Skin of body (tissue), 1 donor: ENCODE measurements at regions not wholly inside any gene's neighbourhood (a gene's known extent, or its start where the extent isn't known, plus 50 kb on each side); places are given as distances from the start of the nearest gene placed in this dataset.
"Not testable (repeated sequence)": the region's sequence is repeated elsewhere in the genome, so short reads cannot be mapped to it uniquely, and the experiment has no call there.

Experiments
- DNase-seq: peaks from one replicate; lab custom pipeline; 2025; lab: John Stamatoyannopoulos, UW

GRCh38 chr3:70646635-70647034, 334.2 kb upstream of the MDFIC2 start:
- DNase-seq: peak; percentile 20

GRCh38 chr3:70640481-70640880, 328.0 kb upstream of the MDFIC2 start:
- DNase-seq: peak; percentile 37

DNA sequence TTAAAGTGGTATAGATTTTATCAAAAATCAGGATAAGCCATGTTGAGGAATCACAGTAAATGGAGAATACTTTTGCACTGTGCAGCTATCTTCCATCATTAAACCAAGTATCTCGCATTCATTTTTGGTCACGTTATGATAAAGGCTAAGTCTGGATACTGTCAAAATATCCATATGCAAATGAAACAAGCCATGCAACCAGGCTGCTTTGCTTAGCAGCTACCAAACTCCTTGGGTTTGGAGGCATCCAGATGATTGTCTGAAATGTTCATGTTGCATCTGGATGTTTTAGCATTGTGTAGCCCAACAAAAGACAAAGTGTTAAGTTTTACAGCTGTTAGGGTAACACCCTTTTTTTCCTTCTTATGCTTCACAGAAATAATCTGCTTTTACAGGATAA, 322.9 kb upstream of the MDFIC2 start:
- no peak for DNase-seq

GRCh38 chr3:70631716-70632307, 319.4 kb upstream of the MDFIC2 start:
- no peak for DNase-seq

- no peak for DNase-seq
These were observed 309.0 kb upstream of the MDFIC2 start for GRCh38 chr3:70621451-70621850.

DNA sequence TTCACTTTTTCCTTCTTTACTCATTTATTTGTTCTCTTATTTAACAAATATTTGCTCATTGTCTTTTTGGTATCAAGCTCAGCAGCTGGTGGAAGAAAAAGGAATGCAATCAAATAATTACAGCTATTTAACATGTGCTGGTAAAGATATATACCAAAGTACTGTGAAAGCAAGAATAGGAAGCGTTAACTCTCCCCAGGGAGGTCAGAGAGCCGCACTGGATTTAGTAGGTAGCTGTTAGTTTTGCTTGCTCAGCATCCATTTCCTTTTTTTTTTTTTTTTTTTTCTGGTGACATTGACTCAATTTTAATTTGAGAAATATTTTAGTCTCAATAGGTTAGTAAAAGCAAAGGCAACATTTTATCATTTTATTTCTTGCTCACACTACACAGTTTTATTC, 308.5 kb upstream of the MDFIC2 start:
- no peak for DNase-seq

GRCh38 chr3:70620367-70620766, 307.9 kb upstream of the MDFIC2 start:
- no peak for DNase-seq

DNA sequence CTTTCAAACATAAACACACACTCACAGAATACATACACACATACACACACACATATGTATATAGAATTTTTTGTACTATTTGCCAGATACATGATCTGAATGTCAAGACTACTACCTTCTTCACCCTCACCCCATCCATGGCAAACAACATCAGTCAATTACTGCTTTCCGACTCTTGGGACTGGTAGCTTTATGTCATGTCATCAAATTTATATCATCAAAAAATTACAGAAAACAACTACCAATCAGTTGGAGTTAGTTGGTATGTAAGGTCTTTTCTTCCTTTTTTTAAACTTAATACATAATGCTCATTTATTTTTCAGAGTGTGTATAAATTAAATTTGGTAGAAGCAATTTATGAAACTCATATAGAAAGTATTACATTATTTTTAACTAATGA, 305.7 kb upstream of the MDFIC2 start:
- DNase-seq: no peak

DNA sequence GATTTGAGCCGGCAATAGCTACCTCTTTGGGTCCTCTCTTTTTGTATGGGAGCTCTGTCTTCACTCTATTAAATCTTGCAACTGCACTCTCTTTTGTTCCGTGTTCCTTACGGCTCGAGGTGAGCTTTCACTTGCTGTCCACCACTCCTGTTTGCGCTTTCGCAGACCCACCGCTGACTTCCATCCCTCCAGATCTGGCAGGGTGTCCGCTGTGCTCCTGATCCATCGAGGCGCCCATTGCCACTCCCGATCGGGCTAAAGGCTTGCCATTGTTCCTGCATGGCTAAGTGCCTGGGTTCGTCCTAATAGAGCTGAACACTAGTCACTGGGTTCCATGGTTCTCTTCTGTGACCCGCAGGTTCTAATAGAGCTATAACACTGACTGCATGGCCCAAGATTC, 304.9 kb upstream of the MDFIC2 start:
- not testable (repeated sequence) for DNase-seq

DNA sequence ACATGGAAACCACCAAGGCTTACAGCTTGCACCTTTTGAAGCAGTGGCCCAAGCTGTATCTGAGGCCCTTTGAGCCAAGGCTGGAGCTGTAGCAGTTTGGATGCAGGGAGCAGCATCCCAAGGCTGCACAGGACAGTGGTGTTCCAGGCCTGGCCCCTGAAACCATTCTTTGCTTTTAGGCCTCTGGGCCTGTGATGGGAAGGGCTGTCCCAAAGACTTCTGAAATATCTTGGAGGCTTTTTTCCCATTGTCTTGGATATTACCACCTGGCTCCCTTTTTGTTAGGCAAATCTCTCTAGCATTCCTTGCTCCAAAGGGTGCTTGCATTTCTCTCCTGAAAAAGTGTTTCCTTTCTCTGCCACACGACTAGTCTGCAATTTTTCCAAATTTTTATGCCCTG, 302.8 kb upstream of the MDFIC2 start:
- no peak for DNase-seq

- no peak for DNase-seq
These were observed 301.7 kb upstream of the MDFIC2 start for GRCh38 chr3:70614111-70614510.

GRCh38 chr3:70612920-70613319, 300.5 kb upstream of the MDFIC2 start:
- no peak for DNase-seq

GRCh38 chr3:70611667-70612277, 299.3 kb upstream of the MDFIC2 start:
- DNase-seq: not testable (repeated sequence)

GRCh38 chr3:70608434-70608833, 296.0 kb upstream of the MDFIC2 start:
- no peak for DNase-seq

GRCh38 chr3:70607469-70607868, 295.0 kb upstream of the MDFIC2 start:
- DNase-seq: no peak

GRCh38 chr3:70606018-70606417, 293.6 kb upstream of the MDFIC2 start:
- DNase-seq: no peak

- no peak for DNase-seq
These were observed 290.7 kb upstream of the MDFIC2 start for GRCh38 chr3:70603103-70603502.

DNA sequence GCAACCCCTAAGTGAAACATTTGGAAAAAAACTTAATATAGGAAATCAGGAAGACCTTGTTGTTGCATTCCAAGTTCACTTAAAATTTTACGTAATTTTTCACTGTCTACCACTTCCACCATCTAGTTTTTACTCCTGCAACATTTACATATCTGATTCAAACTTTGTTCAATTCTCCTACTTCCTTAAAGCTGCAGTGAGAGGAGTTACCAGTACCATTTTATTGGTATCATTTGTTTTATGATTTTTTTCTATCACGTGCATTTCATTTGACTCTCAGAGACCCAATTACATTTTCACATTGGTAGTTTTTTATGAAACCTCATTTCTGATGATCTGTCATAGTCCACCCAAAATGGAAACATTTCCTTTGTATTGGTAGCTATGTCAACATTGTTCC, 284.9 kb upstream of the MDFIC2 start:
- no peak for DNase-seq

- DNase-seq: no peak
These were observed 271.2 kb upstream of the MDFIC2 start for GRCh38 chr3:70583682-70584081.

DNA sequence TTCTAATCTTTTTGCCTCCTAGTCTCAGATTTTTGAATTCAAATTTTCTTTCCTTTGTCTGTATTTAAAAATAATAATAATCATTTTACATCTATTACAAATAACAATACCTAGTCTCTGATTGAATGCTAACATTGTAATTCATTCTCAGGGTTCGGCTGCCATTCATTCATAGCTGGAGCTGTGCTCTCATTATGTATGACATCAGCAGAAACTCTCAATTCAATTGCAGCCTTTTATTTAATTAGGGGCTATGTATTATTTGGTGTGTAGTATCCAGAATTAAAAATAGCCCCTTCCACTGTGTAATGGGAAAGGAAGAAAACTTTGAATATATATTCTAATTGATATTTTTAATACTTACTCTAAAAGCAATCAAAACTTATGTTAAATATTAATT, 270.4 kb upstream of the MDFIC2 start:
- no peak for DNase-seq

DNA sequence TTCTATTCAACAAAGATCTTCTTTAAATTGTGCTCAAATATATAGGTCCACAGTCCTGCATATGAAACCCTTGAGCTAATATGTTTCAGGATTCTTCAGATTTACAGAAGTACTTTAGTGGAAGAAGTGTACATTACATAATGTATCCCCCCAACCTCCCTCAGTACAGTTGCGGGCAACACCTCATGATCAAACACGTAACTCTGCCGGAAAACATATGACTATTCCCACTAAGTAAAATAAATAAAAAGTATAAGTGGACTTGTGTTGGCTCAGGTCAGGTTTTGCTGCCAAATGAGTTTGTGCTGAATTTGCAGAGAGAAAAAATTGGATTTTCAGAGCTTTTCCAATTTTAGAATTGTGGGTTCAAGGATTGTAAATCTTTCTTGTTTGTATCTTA, 267.6 kb upstream of the MDFIC2 start:
- no peak for DNase-seq

- no peak for DNase-seq
These were observed 259.3 kb upstream of the MDFIC2 start for GRCh38 chr3:70571696-70572095.

DNA sequence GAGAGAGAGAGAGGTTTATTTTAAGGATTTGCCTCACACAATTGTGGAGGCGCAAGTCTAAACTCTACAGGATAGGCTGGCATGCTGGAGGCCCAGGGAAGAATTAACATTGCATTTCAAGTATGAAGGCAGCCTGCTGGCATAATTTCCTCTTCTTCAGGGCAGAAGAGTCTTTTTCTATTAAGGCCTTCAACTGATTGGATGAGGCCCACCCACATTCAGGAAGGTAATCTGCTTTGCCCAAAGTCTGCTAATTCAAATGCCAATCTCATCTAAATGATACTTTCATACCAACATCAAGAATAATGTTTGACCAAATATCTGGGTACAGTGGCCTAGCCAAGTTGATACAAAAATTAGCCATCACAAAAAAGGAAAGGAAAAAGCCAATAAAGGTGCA, 258.1 kb upstream of the MDFIC2 start:
- DNase-seq: no peak

GRCh38 chr3:70568626-70569025, 256.2 kb upstream of the MDFIC2 start:
- no peak for DNase-seq
